Cardiac fibroblast (primary cell): ENCODE measurements at regions not wholly inside any gene's neighbourhood (a gene's known extent, or its start where the extent isn't known, plus 50 kb on each side); places are given as distances from the start of the nearest gene placed in this dataset.
"Not testable (repeated sequence)": the region's sequence is repeated elsewhere in the genome, so short reads cannot be mapped to it uniquely, and the experiment has no call there.

Experiments
- DNase-seq, 2 donors: peaks; one replicate each; pipeline versions ENCODE4 v3.0.0 to v3.0.0-alpha.2; 2010; ENCODE audit warnings: low read depth in 2 of 2
- H3K4me3 ChIP-seq, 2 donors: replicated peaks in 1 of 2; 1 replicate in 1 of 2; 2 replicates in 1 of 2; pipeline ENCODE4 v1.5.1; 2011; ENCODE audit warnings: low read depth in 2 of 2, low read length in 2 of 2, mild to moderate bottlenecking in 2 of 2, moderate library complexity in 1 of 2
- TF ChIP-seq, protein P1 (sequence below): IDR thresholded peaks from one replicate; pipeline ENCODE4 v1.5.1; 2011; ENCODE audit warnings: low read depth, mild to moderate bottlenecking, low read length, inconsistent platforms

DNA sequence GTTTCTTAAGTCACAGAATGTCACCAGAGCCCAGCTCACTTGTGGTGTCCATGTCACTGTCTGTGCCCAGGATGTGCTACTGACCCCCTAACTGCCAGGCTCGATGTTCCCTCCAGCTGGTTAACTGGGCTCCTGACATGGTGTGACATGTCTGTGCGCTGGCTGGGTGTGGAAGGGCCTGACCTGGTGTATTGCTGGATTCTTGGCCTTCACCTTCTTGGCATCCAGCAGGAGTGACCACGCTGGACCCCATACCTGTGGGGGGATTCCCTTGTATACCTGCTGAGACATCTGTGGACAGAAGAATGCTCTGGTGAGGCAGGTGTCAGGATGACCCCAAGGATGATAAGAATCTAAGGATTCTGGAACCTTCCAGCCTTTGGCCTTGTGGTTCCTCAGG lies 1690.1 kb downstream of the TP53TG3F start:
- H3K4me3 ChIP-seq = no peak overlapping the region
- no peak for DNase-seq
- TF ChIP-seq, protein P1, sequence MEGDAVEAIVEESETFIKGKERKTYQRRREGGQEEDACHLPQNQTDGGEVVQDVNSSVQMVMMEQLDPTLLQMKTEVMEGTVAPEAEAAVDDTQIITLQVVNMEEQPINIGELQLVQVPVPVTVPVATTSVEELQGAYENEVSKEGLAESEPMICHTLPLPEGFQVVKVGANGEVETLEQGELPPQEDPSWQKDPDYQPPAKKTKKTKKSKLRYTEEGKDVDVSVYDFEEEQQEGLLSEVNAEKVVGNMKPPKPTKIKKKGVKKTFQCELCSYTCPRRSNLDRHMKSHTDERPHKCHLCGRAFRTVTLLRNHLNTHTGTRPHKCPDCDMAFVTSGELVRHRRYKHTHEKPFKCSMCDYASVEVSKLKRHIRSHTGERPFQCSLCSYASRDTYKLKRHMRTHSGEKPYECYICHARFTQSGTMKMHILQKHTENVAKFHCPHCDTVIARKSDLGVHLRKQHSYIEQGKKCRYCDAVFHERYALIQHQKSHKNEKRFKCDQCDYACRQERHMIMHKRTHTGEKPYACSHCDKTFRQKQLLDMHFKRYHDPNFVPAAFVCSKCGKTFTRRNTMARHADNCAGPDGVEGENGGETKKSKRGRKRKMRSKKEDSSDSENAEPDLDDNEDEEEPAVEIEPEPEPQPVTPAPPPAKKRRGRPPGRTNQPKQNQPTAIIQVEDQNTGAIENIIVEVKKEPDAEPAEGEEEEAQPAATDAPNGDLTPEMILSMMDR = no peak

DNA sequence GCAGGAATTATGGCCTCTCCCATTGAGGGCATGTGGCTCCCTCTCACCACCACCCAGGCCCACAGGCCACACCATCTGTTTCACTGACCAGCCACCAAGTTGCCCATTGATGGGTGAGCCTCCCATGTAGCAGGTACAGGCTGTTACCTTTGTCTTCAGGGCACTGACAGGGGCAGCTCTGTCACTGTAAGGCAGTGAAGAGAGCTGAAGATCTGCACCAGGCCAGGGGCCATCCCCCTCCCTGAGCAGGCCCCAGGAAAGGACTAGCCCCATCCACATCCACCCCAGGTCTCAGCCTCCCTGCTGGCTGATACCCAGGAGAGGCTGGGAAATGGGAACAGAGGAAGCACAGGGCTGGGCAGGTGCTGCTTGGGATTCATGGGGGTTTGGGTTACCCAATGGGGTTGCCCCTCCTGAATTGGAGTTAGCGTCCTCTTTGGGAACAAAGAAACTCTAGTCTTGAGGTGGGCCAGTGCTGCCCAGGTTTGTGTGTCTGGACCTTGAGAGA lies 1691.4 kb downstream of the TP53TG3F start:
- TF ChIP-seq, protein P1 = no peak
- H3K4me3 ChIP-seq = no peak overlapping the region
- no peak for DNase-seq

DNA sequence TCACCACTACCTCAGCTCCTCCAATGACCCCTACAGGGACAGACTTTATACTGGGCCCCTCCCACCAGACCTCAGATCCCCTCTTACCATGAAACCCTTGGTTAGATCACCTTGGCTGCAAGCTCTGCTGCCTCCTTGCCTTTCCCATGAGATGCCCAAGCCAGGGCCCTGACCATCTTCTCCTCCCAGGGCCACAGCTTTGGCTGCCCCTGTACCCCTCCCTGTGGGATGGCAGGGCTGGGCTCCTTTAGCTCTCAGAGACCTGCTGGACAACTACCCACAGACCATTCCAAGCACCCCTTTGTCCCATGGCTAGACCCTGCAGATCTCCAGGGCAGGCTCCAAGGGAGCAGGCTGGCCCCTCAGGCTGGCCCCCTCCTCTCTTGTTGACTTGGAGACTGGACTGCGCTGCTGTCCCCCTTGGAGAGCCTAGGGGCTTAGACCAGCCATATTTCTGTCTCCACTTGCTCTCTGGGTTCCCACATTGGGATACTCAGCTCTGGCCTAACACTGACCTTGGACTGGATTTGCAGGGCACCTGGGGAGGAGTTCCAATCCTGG lies 1692.7 kb downstream of the TP53TG3F start:
- TF ChIP-seq, protein P1 = no peak
- no peak for DNase-seq
- no peak overlapping the region for H3K4me3 ChIP-seq

DNA sequence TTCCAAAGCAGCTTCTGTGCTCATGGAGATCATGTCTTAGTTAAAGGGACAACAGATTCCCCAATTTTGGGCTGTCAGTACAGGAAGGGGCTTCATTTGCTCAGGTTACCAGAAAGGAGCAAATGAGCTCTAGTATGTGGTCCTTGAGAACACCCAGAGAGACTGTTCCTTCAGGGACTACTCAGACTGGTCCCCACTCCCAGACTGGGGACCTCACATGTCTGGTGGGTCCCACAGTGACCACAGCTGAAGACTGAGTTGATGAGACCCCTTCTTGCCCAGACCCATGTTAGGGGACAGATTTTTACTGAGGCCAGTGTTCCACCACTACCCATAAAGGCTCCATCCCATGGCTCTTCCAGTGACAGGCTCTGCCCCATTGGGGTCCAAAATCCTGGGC lies 1695.2 kb downstream of the TP53TG3F start:
- no peak for DNase-seq
- TF ChIP-seq, protein P1 = no peak
- H3K4me3 ChIP-seq = no peak overlapping the region

DNA sequence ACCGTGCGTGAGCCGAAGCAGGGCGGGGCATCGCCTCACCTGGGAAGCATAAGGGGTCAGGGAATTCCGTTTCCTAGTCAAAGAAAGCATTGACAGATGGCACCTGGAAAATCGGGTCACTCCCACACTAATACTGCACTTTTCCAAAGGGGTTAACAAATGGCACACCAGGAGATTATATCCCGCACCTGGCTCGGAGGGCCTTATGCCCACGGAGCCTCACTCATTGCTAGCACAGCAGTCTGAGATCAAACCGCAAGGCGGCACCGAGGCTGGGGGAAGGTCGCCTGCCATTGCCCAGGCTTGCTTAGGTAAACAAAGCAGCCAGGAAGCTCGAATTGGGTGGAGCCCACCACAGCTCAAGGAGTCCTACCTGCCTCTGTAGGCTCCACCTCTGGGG lies 1698.1 kb downstream of the TP53TG3F start:
- not testable (repeated sequence) for H3K4me3 ChIP-seq, DNase-seq

DNA sequence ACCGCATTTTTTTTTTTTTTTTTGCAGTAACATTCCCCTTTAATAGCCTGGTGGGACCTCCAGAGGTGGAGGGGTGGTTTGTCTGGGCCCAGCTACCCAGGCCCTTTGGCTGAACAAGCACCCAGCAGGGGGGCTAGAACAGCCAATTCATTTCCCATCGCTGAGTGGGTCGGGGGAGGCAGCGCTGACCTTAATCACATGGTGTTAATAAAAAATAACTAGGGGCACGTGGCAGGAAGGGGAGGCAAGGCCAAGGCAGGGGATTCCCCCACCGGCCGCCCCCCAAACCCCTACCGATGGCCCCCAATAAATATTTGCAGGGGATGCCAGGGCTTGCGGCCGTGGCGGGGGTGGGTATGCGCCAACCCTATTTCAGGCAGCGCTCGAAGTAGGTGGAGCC lies 1709.9 kb downstream of the TP53TG3F start:
- DNase-seq, H3K4me3 ChIP-seq: not testable (repeated sequence)

DNA sequence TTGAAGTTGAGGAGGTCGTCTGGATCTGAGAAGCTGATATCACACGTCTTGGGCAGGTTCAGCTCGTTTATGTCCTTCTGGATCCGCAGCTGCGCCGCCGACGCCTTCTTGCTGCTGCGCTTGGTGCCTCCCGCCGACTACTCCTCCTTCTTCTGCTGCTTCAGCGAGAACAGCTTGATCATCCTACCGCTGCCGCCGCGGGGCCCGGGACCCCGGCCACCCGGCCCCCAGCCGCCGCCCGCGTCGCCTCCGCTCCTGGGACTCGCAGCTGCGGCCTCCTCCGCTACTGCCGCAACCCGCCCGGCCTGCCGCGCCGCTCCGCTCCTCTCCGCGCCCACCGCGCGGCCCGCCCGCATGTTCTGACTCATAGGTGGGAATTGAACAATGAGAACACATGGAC lies 1710.6 kb downstream of the TP53TG3F start:
- not testable (repeated sequence) for H3K4me3 ChIP-seq, DNase-seq

DNA sequence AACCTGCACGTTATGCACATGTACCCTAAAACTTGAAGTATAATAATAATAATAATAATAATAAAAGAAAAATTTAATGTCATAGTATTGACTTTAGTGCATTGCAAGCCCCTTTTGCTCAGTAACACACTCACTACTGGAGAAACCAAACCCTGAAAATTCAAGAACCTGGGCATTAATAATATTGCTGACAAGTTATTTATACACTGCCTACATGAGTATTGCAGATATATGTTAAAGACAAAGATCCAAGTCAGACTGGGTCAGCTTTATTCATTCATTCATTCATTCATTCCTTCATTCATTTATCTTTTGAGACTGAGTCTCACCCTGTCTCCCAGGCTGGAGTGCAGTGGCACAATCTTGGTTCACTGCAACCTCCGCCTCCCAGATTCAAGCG lies 1711.2 kb downstream of the TP53TG3F start:
- no peak overlapping the region for H3K4me3 ChIP-seq
- no peak for DNase-seq
- TF ChIP-seq, protein P1 = no peak

DNA sequence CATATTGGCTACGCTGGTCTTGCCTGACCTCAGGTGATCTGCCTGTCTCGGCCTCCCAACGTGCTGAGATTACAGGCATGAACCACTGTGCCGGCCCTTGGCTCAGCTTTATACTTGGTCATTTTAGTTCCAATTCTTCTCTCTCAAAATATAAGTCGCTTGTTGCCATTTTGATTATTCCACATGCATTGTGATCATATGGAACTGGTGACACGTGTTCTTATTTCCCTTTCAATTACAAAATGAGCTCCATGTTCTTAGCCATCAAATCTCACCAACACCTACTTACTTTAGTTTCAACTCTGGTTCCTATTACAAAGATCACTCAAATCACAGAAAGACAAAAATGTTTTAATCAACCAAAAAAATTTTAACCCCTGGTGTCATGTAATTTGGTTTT lies 1711.7 kb downstream of the TP53TG3F start:
- TF ChIP-seq, protein P1 = no peak
- no peak for DNase-seq
- no peak overlapping the region for H3K4me3 ChIP-seq
